GM19238 (cell line): ENCODE measurements at regions not wholly inside any gene's neighbourhood (a gene's known extent, or its start where the extent isn't known, plus 50 kb on each side); places are given as distances from the start of the nearest gene placed in this dataset.
"Not testable (repeated sequence)": the region's sequence is repeated elsewhere in the genome, so short reads cannot be mapped to it uniquely, and the experiment has no call there.

Experiments used
- DNase-seq: peaks from one replicate; pipeline ENCODE4 v3.0.0; 2011; ENCODE audit warnings: low spot score; ENCODE audit not compliant: insufficient read length

- DNase-seq, result no peak
These were observed 62.4 kb downstream of the CRYBB2 start for GRCh38 chr22:25281675-25282345.

GRCh38 chr22:25282346-25282670, 62.9 kb downstream of the CRYBB2 start:
- no peak for DNase-seq

GRCh38 chr22:25282671-25283561, 63.5 kb downstream of the CRYBB2 start:
- DNase-seq, result no peak

GRCh38 chr22:25288481-25288880, 69.0 kb downstream of the CRYBB2 start:
- not testable (repeated sequence) for DNase-seq

- DNase-seq, result not testable (repeated sequence)
These were observed 82.5 kb downstream of the CRYBB2 start for GRCh38 chr22:25301912-25302311.

GRCh38 chr22:25309586-25309985, 90.1 kb downstream of the CRYBB2 start:
- DNase-seq, result not testable (repeated sequence)

GRCh38 chr22:25311924-25312323, 92.5 kb downstream of the CRYBB2 start:
- DNase-seq, result not testable (repeated sequence)

- DNase-seq, result no peak
These were observed 98.8 kb downstream of the CRYBB2 start for GRCh38 chr22:25318081-25318823.

- no peak for DNase-seq
These were observed 107.7 kb downstream of the CRYBB2 start for GRCh38 chr22:25327018-25327755.

GRCh38 chr22:25331050-25331449, 111.6 kb downstream of the CRYBB2 start:
- DNase-seq, result no peak

GRCh38 chr22:25331911-25332310, 112.5 kb downstream of the CRYBB2 start:
- not testable (repeated sequence) for DNase-seq

GRCh38 chr22:25332386-25332785, 112.9 kb downstream of the CRYBB2 start:
- DNase-seq, result no peak

- DNase-seq, result no peak
These were observed 114.7 kb downstream of the CRYBB2 start for GRCh38 chr22:25334162-25334490.

- not testable (repeated sequence) for DNase-seq
These were observed 115.2 kb downstream of the CRYBB2 start for GRCh38 chr22:25334631-25335030.

- DNase-seq, result not testable (repeated sequence)
These were observed 115.8 kb downstream of the CRYBB2 start for GRCh38 chr22:25335276-25335675.

- not testable (repeated sequence) for DNase-seq
These were observed 121.1 kb downstream of the CRYBB2 start for GRCh38 chr22:25340536-25340935.

GRCh38 chr22:25344366-25344765, 124.9 kb downstream of the CRYBB2 start:
- not testable (repeated sequence) for DNase-seq

- no peak for DNase-seq
These were observed 127.7 kb downstream of the CRYBB2 start for GRCh38 chr22:25346859-25347751.

GRCh38 chr22:25347752-25348102, 128.3 kb downstream of the CRYBB2 start:
- DNase-seq, result no peak

GRCh38 chr22:25348391-25348790, 129.0 kb downstream of the CRYBB2 start:
- no peak for DNase-seq
